PFSK-1 (cell line): ENCODE measurements at regions not wholly inside any gene's neighbourhood (a gene's known extent, or its start where the extent isn't known, plus 50 kb on each side); places are given as distances from the start of the nearest gene placed in this dataset.

ENCODE experiments used
- FOXP2 ChIP-seq: optimal IDR thresholded peaks from 2 replicates; pipeline ENCODE3; 2011; ENCODE audit warnings: borderline replicate concordance, control low read depth, inconsistent platforms; ENCODE audit not compliant: insufficient read depth; ENCODE audit errors: extremely low read length, extremely low read depth
- POLR2AphosphoS5 ChIP-seq: IDR thresholded peaks from 2 replicates; pipeline ENCODE4 v1.6.1; 2012; ENCODE audit warnings: low read depth, mild to moderate bottlenecking, control low read depth, low read length, moderate library complexity

- TF ChIP-seq POLR2AphosphoS5, result no peak
- TF ChIP-seq FOXP2, result no peak
Measured at GRCh38 chr4:28101583-28101982, 1240.9 kb downstream of the STIM2 start.
